ENCODE measurements at regions not wholly inside any gene's neighbourhood (a gene's known extent, or its start where the extent isn't known, plus 50 kb on each side); places are given as distances from the start of the nearest gene placed in this dataset.

DNA sequence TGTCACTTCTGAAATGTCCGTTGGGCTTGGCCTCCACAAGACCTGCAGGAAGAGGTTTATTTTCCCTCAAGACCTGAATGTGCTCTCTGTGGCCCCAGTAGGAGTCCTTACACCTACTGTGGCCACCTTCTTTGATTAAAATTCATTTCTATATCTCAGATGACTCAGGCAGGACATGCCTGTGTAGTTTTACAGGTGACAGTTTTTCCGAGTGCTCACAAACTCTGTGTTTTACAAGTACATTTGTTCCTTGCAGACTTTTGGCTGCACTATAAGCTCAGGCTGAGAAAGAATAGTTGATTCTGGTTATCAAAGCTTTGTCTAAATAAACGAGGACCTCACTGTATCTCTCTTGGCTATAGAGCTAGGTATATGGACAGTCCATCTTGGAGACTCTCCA lies 257.1 kb downstream of the MAP2K4 start:
- ChIA-PET RAD21 (ENCODE audit: unreplicated experiment) (no interaction called here), SMC1A (ENCODE audit: uncharacterized antibody, unreplicated experiment) (no interaction called here), POLR2A (no interaction called here), CTCF (no interaction called here)
- H3K9ac ChIP-seq (ENCODE audit: control insufficient read depth, insufficient read depth, low read length): no peak overlapping the region
- H3K27ac ChIP-seq (ENCODE audit: control insufficient read depth, insufficient read depth): no peak overlapping the region
- 12% methylated on average over 3 of the region's 3 CpGs for WGBS (ENCODE audit: insufficient coverage, insufficient replicate concordance, low lambda C conversion rate, missing lambda C conversion rate)
- H3K4me1 ChIP-seq (ENCODE audit: control insufficient read depth, insufficient read depth, low read length): no peaks in the 10 kb centered on the region
- BruUV-seq (replicated peaks): no TSS peak
- no peaks in the 10 kb centered on the region for H3K79me2 ChIP-seq (ENCODE audit: control insufficient read depth, insufficient read depth, low read length)
- no peaks in the 10 kb centered on the region for H3K36me3 ChIP-seq (ENCODE audit: control insufficient read depth in 2 of 2, insufficient read depth in 2 of 2, low read length in 1 of 2)
- no peak for ATAC-seq
- no peak overlapping the region for H3K4me3 ChIP-seq
- no peak overlapping the region for H2AFZ ChIP-seq (ENCODE audit: control insufficient read depth, low read depth, low read length)
- H3K9me3 ChIP-seq (replicated peaks; ENCODE audit: control insufficient read depth, insufficient read depth, low read length): no peaks in the 10 kb centered on the region
- no peak for FAIRE-seq
- intact Hi-C loops (cut with micrococcal nuclease; ENCODE audit: unreplicated experiment): no loop called here
- in situ Hi-C loops (cut with MboI): no loop called here
- H3K4me2 ChIP-seq (ENCODE audit: control insufficient read depth, insufficient read depth): no peak overlapping the region
- no peak for TF ChIP-seq CBX3 (IDR thresholded peaks at IDR 0.05; ENCODE audit: borderline replicate concordance, low read depth)
- no peak for TF ChIP-seq CHD2 (IDR thresholded peaks at IDR 0.05; ENCODE audit: borderline replicate concordance, low read depth, low read length)
- no peak for TF ChIP-seq CREB1 (IDR thresholded peaks at IDR 0.05; ENCODE audit: low read depth)
- TF ChIP-seq POU2F2 (IDR thresholded peaks at IDR 0.05; ENCODE audit: borderline replicate concordance, low read depth, low read length): no peak
- TF ChIP-seq TARDBP (IDR thresholded peaks at IDR 0.05; ENCODE audit: borderline replicate concordance): no peak
- TF ChIP-seq ZBTB40 (IDR thresholded peaks at IDR 0.05; ENCODE audit: borderline replicate concordance): no peak
- no peak for TF ChIP-seq HDGF (IDR thresholded peaks at IDR 0.05)
- DNase-seq (ENCODE audit: low read depth, low spot score): no peak
- no peaks in the 10 kb centered on the region for H4K20me1 ChIP-seq (ENCODE audit: control insufficient read depth, insufficient read depth)
- H3K27me3 ChIP-seq (replicated peaks in 1 of 2; ENCODE audit: control insufficient read depth in 2 of 2, insufficient read depth in 2 of 2, low read length in 1 of 2): no peaks in the 10 kb centered on the region

All from GM12878 (cell line).